ENCODE measurements at regions not wholly inside any gene's neighbourhood (a gene's known extent, or its start where the extent isn't known, plus 50 kb on each side); places are given as distances from the start of the nearest gene placed in this dataset.
"Not testable (repeated sequence)": the region's sequence is repeated elsewhere in the genome, so short reads cannot be mapped to it uniquely, and the experiment has no call there.

- no peak for DNase-seq (ENCODE audit: low spot score)
Observed at GRCh38 chr5:135279328-135279727, 119.7 kb downstream of the MACROH2A1 start.

GRCh38 chr5:135276151-135276550, 122.9 kb downstream of the MACROH2A1 start:
- no peak for DNase-seq (ENCODE audit: low spot score)

GRCh38 chr5:135273212-135273611, 125.8 kb downstream of the MACROH2A1 start:
- DNase-seq (ENCODE audit: low spot score), result no peak

GRCh38 chr5:135272311-135272805, 126.7 kb downstream of the MACROH2A1 start:
- DNase-seq (ENCODE audit: low spot score), result no peak

- no peak for DNase-seq (ENCODE audit: low spot score)
Observed at GRCh38 chr5:135271533-135272310, 127.3 kb downstream of the MACROH2A1 start.

- DNase-seq (ENCODE audit: low spot score), result no peak
Observed at GRCh38 chr5:135269931-135270421, 129.1 kb downstream of the MACROH2A1 start.

GRCh38 chr5:135269199-135269598, 129.8 kb downstream of the MACROH2A1 start:
- DNase-seq (ENCODE audit: low spot score), result no peak

- no peak for DNase-seq (ENCODE audit: low spot score)
Observed at GRCh38 chr5:135266975-135267374, 132.1 kb downstream of the MACROH2A1 start.

GRCh38 chr5:135266303-135266635, 132.8 kb downstream of the MACROH2A1 start:
- DNase-seq (ENCODE audit: low spot score), result no peak

- DNase-seq (ENCODE audit: low spot score), result no peak
Observed at GRCh38 chr5:135265497-135266302, 133.3 kb downstream of the MACROH2A1 start.

- no peak for DNase-seq (ENCODE audit: low spot score)
Observed at GRCh38 chr5:135264451-135265440, 134.3 kb downstream of the MACROH2A1 start.

GRCh38 chr5:135263022-135263668, 135.9 kb downstream of the MACROH2A1 start:
- no peak for DNase-seq (ENCODE audit: low spot score)

GRCh38 chr5:135262364-135262763, 136.7 kb downstream of the MACROH2A1 start:
- no peak for DNase-seq (ENCODE audit: low spot score)

- DNase-seq (ENCODE audit: low spot score), result not testable (repeated sequence)
Observed at GRCh38 chr5:135260108-135260507, 138.9 kb downstream of the MACROH2A1 start.

- DNase-seq (ENCODE audit: low spot score), result no peak
Observed at GRCh38 chr5:135255461-135256178, 143.4 kb downstream of the MACROH2A1 start.

GRCh38 chr5:135254183-135254582, 144.8 kb downstream of the MACROH2A1 start:
- DNase-seq (ENCODE audit: low spot score), result no peak

- DNase-seq (ENCODE audit: low spot score), result no peak
Observed at GRCh38 chr5:135253601-135254178, 145.3 kb downstream of the MACROH2A1 start.

GRCh38 chr5:135251093-135251492, 147.9 kb downstream of the MACROH2A1 start:
- DNase-seq (ENCODE audit: low spot score), result no peak

GRCh38 chr5:135250671-135251070, 148.4 kb downstream of the MACROH2A1 start:
- DNase-seq (ENCODE audit: low spot score), result no peak

GRCh38 chr5:135249658-135250057, 149.4 kb downstream of the MACROH2A1 start:
- no peak for DNase-seq (ENCODE audit: low spot score)

All from germinal center (tissue), 1 donor.